Activated T-cell treated with anti-CD3 and anti-CD28 coated beads for 4 hours (primary cell): ENCODE measurements at regions not wholly inside any gene's neighbourhood (a gene's known extent, or its start where the extent isn't known, plus 50 kb on each side); places are given as distances from the start of the nearest gene placed in this dataset.
"Not testable (repeated sequence)": the region's sequence is repeated elsewhere in the genome, so short reads cannot be mapped to it uniquely, and the experiment has no call there.

Source experiments
- DNase-seq: peaks from one replicate; pipeline ENCODE4 v3.0.0-alpha.2; 2020

DNA sequence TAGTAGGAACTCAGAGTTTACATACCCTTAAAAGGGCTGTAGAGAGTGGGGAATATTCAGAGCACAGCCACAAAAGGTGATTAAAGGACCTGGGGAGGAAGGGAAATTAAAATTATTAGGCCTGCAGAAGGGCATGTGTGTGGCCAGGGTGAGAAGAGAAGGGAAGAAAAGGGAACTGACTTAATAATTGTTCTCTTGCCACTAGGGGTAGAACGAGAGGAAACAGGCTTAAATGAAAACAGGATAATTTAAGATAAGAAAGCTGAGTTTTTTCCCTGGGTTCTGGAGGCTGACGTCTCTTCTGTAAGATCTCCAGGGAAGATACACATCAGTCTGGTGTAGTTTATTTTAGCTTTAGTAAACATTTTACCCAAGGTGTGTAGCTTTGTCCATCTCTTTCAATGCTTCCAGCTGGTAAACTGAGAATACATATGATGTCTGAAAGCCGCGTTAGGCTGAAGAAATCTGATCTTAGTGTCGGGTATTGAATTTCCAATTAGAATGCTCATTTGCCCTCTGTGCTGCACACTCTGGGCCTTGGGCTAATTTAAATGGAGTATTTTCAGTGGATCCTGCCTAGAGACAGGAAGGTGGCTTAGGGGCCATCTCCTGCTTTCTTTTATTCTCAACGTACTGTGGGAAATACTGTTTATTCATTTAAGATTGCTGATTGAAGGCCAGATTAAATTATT lies 416.8 kb downstream of the TMEM38B start:
- DNase-seq: no peak

DNA sequence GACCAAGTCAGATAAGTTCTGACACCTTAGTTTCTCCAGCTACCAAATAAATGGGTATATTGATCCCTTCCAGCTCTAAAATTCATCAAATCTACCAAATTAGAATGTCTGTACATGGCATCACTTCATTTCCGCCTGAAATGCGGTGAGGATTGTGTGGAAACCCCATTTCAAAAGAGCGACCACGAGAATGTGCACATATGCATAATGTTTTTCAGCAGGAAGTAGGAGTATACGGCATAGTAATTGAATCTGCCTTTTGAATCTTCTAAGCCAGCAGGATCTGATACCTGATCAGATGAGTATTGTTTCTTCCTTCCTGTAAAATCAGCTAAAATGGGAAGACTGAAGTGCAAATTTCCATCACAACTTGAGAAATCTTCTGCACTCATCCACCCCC lies 418.6 kb downstream of the TMEM38B start:
- no peak for DNase-seq

DNA sequence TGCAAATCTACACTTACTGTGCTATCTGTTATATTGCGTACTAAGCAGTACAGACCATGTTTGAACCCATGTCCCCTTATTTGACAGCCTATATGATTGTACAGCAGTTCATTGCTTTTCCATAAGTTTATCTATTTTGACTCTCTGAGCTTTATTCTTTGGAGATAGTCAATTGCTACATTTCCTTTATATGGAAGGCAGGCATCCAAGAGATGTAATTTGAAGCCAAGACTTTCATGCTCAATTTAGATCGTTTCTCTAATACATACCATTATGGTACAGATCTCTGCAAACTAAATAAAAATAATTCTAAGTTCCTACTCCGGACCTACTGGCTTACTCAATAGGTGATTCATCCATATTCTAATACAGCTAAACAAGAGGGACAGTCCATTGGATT lies 424.8 kb downstream of the TMEM38B start:
- DNase-seq: no peak

DNA sequence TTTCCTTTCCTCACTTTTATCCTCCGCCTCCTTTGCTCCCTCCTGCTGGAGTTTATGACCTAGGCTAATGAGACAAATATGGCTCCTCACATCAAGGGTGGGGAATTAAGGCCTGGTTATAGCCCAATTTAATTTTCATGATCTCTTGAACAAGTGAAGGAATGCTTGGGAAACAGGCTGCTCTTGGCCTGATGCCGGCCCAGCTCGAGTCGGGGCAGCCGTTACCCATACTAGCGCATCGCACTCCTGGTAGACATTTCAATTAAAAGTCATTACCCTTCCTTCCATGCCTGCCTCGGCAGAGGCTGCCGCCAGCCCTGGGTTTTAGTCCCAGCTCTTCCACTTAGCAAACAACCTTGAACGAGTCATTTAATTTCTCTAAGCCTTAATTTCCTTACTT lies 425.7 kb downstream of the TMEM38B start:
- no peak for DNase-seq

DNA sequence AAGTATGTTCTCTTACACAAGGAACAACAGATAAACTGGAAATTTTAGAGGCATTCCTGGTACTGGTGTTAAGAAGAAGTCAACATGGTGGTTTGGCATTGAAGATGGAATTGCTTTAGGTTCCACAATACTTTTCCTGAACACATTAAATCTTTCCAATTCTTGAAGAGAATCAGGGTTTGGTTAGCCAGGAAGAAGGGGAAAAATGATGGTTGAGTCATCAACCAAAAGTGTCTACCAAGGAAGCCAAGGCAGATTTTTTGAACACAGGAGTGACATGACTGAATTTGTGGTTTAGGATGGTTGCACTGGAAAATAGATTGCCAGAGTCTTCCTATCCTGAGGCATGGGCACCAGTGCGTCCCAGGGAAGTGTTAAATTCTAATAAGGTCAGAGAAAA lies 433.4 kb downstream of the TMEM38B start:
- no peak for DNase-seq

DNA sequence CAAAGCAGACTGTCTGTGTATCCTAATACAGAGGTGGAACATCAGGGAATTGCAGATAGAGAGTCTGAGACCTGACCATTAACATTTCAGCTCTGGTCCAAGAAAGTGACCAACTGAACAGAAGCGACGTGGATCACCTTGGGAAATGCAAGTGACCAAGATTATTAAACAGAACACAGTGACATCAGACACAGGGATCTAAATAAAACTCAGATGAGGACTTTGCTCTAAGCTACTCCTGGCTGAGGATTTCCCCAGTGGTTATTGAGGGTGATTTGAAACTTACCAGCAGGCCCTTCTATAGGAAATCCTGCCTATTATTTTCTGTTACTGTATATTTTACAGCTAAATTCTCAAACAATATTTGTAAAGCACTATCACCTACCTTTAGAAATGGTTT lies 436.0 kb downstream of the TMEM38B start:
- no peak for DNase-seq

DNA sequence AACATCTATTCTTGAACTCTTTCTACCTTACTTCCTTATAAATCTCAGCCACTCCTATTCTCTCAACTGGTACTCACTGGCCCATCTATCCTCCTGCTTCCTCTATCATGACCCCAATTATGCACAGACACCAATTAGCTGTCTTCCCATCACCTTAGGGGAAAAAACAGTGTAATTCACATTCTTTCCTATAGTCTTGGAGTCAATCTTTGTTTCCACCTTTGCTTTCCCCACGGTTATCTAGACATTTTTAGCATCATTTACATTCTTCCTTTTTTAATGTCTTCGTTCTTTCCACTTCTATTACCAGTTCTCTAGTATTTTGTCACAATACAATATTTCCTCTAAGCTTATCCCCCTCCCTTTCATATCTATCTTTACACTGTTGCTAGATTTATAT lies 449.4 kb downstream of the TMEM38B start:
- DNase-seq: no peak

DNA sequence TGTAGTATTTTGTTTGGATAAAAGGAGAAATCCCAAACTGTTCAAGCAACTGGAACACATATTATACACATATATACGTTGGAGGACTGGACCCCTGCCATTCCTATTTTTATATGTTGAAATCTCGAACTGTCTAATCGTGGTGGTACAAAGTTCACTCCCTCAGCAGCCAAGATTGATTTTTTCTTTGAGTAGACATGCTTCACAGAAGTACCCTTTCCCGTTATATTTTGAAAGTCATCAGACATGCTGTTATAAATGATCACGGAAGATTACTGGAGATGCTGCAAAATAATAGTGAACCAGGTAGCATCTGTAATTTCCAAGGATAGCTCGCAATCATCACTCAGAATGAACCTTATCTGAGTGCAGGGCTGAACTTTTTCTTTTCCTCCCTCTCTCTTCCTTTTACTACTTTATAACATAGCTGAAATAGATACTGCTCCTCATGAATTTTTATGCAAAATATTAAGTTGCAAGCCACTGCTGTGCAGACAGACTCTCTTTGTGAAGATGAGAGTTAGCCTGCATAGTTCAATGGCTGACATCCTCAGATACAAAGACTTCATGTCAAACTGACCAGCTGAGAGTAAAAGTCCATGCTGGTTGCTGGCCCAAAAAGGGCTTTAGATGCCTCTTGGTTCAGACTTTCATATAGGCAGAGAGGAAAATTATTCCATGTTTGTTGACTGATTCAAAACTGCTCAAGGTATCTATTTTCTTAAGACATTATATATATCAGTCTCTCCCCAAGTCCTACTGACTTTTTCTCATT lies 451.9 kb downstream of the TMEM38B start:
- no peak for DNase-seq

DNA sequence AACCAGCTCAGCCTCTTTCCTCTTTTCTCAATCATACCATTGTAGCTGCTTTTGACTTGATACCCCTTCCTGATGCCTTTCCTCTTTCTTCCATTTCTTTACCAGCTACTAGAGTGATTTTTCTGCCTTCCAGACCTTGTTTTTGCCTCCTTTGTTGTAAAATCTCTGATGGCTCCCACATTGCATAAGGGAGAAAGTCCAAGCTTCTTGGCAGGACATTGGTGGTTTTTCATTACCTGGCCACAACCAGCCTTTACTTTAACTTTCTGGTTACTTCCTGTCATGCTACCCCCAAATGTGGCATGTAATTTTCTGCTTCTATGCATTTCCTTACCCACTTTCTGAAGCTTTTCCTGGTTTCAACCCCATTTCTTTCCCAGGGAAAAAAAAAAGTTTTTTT lies 452.5 kb downstream of the TMEM38B start:
- no peak for DNase-seq

DNA sequence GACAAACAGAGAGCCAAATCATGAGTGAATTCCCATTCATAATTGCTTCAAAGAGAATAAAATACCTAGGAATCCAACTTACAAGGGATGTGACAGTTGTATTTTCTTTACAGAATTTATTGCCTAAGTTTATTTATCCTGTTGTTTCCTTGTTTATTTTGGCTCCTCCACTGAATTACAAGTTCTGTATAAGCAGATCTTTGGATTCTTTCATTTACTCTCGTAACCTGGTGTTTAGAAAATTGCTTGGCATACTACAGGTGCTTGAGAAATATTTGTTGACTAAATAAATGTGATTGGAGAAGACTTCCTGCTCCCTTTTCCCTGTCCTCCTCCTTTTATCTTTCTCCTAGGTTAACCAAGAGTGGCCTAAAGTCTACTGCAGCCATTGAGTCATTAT lies 455.6 kb downstream of the TMEM38B start:
- DNase-seq: no peak

DNA sequence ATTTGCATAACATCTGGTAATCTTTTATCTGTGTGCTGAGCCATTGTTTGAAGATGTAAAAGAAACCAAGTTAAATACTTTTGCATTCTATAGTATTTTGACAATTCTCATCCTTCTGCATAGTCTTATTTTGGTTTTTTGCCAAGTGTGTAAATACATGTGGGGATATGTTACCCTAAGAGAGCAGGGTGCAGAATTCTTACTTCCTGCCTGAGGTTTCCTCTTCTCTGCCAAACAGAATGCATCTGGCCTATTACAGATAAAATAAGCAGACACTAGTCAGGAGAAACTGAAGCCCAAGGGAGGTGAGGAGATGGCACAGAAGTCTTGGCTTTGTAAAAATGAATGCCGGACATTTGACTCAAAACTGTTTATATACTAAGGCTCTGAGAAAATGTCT lies 462.1 kb downstream of the TMEM38B start:
- DNase-seq: no peak

DNA sequence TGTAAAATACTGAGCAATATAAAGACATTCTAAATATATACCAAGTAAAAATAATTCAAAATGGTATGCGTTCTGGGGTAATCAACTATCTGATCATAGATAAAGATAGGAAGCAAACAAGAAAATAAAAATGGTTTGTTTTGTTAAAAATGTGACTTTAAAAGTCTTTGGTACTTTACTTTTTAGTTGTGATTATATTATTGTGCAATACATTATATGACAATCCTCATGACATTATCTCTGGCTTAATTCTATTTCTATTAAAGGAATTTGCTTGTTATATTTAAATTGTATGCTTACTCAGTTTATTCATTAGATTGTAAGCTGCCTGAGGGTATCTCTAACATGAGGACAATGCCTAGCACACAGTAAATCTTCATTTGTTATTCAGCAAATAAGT lies 477.9 kb downstream of the TMEM38B start:
- no peak for DNase-seq

DNA sequence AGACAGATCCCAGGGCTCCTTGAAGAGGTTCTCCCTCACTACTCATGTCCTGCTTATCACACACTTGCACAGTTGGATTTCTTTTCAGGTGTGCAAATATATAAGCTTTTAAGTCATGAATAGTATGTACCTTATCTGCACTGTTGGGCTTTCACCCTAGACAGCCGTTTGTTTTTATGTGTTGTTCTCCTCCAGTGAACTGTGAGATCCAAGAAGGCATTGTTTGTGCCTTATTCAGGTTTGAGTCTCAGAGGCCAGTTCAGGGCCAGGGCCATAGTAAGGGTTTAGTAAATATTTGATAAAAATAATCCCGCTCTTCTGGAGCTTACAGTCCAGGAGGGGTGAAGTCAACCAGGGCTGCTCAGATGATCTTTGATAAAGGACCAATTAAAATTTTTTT lies 480.0 kb downstream of the TMEM38B start:
- DNase-seq: no peak

DNA sequence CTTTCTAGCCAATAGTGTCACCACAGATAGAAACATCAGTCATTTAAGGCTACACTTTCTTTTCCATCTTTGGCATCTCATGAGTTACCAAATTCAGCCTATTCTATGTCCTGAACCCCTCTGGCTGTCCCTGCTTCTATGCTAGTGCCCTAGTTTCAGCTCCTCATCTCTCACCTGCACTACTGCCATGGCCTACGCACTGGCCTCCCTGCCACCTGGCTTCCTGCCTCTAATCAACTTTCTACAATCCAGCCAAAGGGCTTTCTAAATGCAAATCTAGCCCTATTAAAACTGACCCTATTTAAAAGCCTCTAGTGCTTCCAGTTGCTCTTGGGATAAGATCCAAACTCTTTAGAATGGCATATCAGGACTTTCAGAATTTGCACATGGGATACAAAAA lies 482.9 kb downstream of the TMEM38B start:
- no peak for DNase-seq

DNA sequence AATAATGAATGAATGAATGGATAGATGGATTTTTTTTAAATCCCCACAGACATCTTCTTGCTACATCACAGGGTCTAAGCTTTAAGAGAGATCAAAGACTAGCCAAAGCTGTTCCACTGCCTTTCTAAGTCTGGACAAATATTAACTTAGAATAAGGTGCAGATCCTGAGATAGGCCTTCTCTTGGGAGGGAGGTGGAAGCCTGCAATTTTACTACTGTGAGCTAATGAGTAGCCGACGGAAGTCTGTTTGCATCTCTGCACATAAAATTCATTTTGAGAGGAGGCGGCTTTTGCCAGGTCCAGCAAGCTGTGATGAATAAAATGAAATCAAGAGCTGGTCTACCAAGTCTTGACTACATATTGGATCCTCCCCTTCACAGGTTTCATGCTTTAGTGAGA lies 484.9 kb downstream of the TMEM38B start:
- no peak for DNase-seq

DNA sequence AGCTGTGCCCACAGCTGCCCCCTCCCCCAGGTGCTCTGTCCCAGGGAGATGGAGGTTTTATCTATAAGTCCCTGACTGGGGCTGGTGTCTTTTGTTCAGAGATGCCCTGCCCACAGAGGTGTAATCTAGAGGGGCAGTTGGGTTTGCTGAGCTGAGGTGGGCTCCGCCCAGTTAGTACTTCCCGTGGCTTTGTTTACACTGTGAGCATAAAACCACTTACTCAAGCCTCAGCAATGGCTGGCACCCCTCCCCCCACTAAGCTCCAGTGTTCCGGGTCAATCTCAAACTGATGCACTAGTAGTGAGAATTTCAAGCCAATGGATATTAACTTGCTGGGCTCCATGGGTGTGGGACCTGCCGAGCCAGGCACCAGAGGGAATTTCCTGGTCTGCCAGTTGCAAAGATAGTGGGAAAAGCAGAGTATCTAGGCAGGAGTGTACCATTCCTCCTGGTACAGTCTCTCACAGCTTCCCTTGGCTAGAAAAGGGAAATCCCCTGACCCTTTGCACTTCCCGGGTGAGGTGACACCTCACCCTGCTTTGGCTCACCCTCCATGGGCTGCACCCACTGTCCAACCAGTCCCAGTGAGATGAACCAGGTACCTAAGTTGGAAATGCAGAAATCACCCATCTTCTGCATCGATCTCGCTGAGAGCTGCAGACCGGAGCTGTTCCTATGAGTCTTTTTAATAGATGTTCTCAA lies 509.6 kb downstream of the TMEM38B start:
- DNase-seq: not testable (repeated sequence)

DNA sequence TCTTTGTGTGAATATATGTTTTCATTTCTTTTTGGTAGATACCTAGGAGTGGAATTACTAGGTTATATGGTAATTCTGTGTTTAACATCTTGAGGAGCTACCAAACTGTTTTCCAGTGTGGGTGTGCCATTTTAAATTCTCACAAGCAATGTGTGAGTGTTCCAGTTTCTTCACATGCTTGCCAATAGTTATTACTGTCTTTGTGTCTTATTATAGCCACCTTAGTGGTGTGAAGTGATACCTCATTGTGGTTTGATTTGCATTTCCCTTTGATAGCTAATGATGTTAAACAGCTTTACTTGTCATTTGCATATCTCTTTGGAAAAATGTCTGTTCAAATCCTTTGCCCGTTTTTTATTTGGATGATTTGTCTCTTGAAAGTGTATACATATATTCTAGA lies 513.0 kb downstream of the TMEM38B start:
- no peak for DNase-seq

DNA sequence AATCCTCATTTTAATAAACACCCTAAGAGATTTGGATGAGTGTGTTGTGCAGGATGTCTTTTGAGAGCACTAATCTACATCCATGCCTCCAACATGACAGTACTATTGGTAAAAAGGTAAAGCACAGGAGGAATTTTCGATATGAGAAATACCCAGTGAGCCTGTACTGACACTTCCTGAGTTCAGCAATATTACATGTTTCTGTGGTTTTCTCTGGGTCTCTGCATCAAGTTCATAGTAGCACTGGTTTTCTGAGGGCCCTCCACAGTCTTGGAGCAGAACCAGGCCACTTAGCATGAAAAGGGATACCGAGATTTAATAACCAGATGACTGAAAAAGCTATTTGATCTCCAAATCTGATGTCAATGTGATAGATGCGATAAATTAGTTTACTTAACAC lies 524.1 kb downstream of the TMEM38B start:
- DNase-seq: no peak

DNA sequence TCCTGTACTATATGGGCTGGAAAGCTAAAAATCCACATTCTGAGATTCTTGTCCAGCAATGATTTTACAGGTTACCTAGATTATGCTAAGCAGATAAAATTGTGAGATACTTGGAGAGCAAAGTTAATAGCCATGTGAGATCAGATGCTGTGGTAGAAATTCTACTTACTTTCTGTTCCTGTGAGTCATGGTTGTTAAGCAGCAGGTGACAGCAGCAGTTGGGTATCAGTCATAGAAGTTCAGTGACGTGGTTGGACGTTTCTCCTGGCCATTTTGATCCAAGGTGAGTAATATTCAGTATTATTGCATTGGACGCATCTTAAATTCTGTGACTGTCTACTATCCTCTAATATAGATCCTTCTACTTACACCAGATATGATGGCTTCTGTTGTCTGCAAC lies 524.5 kb downstream of the TMEM38B start:
- no peak for DNase-seq

DNA sequence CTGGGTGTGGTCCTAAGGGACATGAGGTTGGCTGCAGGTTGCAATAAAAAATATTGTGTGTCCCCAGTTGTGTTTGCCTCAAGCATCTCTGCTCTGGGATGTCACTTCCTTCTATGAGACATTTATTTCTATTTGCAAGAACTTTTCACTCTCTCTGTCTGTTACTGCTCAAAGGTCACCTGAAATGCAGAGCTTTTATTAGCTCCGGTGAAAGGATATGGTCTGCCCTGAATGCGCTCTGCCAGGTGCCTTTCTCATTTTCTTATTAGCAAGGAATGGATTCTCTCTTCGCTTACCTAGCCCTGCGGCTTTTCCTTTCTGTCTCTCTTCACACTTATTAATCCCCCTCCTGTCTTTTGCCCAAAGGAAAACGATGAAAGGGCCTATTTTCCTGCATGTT lies 526.1 kb downstream of the TMEM38B start:
- DNase-seq: no peak

DNA sequence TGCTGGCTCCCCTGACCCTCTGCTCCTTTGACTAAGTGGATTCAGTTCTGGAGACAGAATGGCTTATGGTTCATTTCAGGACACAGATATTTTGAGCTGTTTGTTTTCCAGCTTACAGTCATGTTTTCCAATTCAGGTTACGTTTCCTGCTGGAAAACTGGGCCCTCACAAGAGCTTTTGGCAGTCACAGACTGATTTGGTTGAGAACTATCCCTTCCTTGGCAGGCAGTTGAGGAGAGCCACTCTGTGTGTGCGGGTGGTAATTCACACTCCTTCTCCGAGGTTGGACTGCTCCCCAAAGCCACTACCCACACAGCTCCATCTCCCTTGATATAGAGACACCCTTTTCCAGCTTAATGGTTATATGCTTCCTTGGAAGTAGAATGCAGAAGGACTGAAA lies 534.5 kb downstream of the TMEM38B start:
- DNase-seq: no peak

DNA sequence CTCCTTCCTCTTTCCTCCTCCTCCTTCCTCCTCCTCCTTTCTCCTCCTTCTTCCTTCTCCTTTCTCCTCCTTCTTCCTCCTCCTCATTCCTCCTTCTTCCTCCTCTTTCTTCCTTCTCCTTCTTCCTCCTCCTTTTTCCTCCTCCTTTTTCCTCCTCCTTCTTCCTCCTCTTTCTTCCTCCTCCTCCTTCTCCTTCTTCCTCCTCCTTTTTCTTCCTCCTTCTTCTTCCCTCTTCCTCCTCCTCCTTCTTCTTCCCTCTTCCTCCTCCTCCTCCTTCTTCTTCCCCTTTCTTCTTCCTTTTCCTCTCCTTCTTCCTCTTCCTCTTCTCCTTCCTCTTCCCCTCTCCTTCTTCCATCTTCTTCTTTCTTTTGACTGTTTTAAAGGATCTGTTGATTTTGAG lies 538.8 kb downstream of the TMEM38B start:
- no peak for DNase-seq

DNA sequence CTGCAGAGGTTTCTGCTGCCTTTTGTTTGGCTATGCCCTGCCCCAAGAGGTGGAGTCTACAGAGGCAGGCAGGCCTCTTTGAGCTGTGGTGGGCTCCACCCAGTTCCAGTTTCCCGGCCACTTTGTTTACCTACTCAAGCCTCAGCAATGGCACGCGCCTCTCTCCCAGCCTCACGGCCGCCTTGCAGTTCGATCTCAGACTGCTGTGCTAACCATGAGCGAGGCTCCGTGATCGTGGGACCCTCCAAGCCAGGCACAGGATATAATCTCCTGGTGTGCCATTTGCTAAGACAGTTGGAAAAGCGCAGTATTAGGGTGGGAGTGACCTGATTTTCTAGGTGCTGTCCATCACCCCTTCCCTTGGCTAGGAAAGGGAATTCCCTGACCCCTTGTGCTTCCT lies 566.6 kb downstream of the TMEM38B start:
- not testable (repeated sequence) for DNase-seq

DNA sequence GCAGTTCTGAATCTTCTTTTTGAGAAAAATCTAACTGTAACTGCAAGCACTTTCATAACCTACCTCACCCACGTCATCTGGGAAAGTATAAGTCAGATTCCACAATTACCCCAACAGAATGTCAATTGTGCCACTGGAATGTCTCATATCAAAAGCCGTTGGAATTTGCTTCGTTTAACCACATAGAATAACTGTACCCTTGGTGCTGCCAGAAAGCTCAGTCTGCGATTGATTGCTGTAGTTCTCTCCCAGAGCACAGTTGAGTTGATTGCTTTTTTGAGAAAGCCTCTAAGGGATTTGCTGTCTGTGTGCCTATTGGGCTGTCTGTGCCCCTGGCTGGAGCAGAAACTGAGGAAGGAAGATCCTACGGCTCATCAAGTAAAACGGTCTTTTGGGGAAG lies 583.6 kb downstream of the TMEM38B start:
- DNase-seq: no peak
